ENCODE measurements at regions not wholly inside any gene's neighbourhood (a gene's known extent, or its start where the extent isn't known, plus 50 kb on each side); places are given as distances from the start of the nearest gene placed in this dataset.

DNA sequence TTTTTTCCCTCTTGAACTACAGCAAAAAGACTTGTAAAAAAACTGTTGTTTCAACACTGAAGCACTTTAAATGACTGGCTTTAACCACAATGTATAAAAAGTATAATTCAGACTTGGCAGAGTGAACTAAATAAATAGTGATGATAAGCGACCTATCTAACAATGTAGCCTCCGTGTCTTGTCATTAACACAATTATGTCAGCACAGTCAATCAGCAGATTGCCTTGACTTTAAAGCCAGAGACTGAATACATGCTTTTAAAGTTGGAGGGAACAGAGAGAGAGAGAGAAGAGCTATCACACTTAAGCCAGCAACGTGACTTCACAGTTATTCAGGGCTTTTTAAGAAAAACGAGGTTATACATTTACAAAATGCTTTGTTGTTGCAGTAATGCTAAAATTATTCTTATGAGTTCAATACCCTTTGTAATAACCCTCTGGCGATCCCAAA is 378.1 kb downstream of the LMO4 start:
- no peak for DNase-seq
- no peak overlapping the region for H2AFZ ChIP-seq (ENCODE audit: low read length)

DNA sequence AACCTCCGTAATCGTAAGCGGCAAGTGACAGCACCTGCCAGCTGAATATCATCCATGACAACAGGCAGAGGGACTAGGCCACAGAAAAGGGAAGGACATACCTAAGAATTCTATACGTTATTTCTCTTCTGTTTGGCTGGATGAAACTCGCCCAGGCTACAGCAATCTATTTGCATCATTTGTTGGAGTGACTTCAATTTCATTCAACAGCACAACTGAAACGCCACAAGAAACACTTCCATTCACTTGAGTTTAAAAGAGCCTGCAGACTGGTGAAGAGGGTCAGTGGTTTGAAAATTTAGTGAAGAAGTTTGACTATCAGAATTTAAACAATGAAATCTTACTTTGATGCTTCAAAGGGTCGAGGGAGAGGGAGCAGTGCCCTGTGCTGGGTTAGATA is 378.7 kb downstream of the LMO4 start:
- no peak for DNase-seq
- no peaks in the 10 kb centered on the region for H3K36me3 ChIP-seq (replicated peaks; ENCODE audit: insufficient read depth, low read length)
- no peaks in the 10 kb centered on the region for H4K20me1 ChIP-seq (ENCODE audit: insufficient read depth, low read length)
- no peak overlapping the region for H3K4me2 ChIP-seq (ENCODE audit: low read depth, low read length)
- H3K4me3 ChIP-seq (ENCODE audit: low read length): no peak overlapping the region
- H3K27ac ChIP-seq (ENCODE audit: low read length): no peak overlapping the region
- no peak overlapping the region for H3K9ac ChIP-seq (ENCODE audit: low read length)
- H3K9me3 ChIP-seq (replicated peaks; ENCODE audit: insufficient read depth, low read length): no peaks in the 10 kb centered on the region; the same call in 1 of the 2 replicates
- H3K79me2 ChIP-seq (ENCODE audit: low read length): no peaks in the 10 kb centered on the region
- no peaks in the 10 kb centered on the region for H3F3A ChIP-seq (ENCODE audit: insufficient read depth, low read length)
- H3K27me3 ChIP-seq (replicated peaks; ENCODE audit: insufficient read depth, low read length): no peaks in the 10 kb centered on the region
- TF ChIP-seq EZH2 (optimal IDR thresholded peaks at IDR 0.05; ENCODE audit: low read depth, low read length): no peak
- TF ChIP-seq EZH2phosphoT487 (IDR thresholded peaks at IDR 0.05; ENCODE audit: low read length): no peak
- TF ChIP-seq, protein P1, sequence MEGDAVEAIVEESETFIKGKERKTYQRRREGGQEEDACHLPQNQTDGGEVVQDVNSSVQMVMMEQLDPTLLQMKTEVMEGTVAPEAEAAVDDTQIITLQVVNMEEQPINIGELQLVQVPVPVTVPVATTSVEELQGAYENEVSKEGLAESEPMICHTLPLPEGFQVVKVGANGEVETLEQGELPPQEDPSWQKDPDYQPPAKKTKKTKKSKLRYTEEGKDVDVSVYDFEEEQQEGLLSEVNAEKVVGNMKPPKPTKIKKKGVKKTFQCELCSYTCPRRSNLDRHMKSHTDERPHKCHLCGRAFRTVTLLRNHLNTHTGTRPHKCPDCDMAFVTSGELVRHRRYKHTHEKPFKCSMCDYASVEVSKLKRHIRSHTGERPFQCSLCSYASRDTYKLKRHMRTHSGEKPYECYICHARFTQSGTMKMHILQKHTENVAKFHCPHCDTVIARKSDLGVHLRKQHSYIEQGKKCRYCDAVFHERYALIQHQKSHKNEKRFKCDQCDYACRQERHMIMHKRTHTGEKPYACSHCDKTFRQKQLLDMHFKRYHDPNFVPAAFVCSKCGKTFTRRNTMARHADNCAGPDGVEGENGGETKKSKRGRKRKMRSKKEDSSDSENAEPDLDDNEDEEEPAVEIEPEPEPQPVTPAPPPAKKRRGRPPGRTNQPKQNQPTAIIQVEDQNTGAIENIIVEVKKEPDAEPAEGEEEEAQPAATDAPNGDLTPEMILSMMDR (IDR thresholded peaks at IDR 0.05; ENCODE audit: low read length): no peak
- H2AFZ ChIP-seq (ENCODE audit: low read length): no peak overlapping the region
- H3K9me2 ChIP-seq (replicated peaks; ENCODE audit: insufficient read depth, low read length): no peaks in the 10 kb centered on the region
- no peaks in the 10 kb centered on the region for H3K4me1 ChIP-seq (ENCODE audit: low read length)

More for the DNA sequence above, 378.1 kb downstream of the LMO4 start:
- H3K79me2 ChIP-seq (ENCODE audit: low read length): no peaks in the 10 kb centered on the region
- H3F3A ChIP-seq (ENCODE audit: insufficient read depth, low read length): no peaks in the 10 kb centered on the region
- H3K27ac ChIP-seq (ENCODE audit: low read length): no peak overlapping the region
- no peaks in the 10 kb centered on the region for H3K9me2 ChIP-seq (replicated peaks; ENCODE audit: insufficient read depth, low read length)
- H3K4me2 ChIP-seq (ENCODE audit: low read depth, low read length): no peak overlapping the region
- H3K9me3 ChIP-seq (replicated peaks; ENCODE audit: insufficient read depth, low read length): no peaks in the 10 kb centered on the region; the same call in 1 of the 2 replicates
- no peak overlapping the region for H3K4me3 ChIP-seq (ENCODE audit: low read length)
- H3K36me3 ChIP-seq (replicated peaks; ENCODE audit: insufficient read depth, low read length): no peaks in the 10 kb centered on the region
- no peaks in the 10 kb centered on the region for H4K20me1 ChIP-seq (ENCODE audit: insufficient read depth, low read length)
- TF ChIP-seq EZH2phosphoT487 (IDR thresholded peaks at IDR 0.05; ENCODE audit: low read length) (no peak), EZH2 (optimal IDR thresholded peaks at IDR 0.05; ENCODE audit: low read depth, low read length) (no peak)
- TF ChIP-seq, protein P1 (IDR thresholded peaks at IDR 0.05; ENCODE audit: low read length): no peak
- H3K4me1 ChIP-seq (ENCODE audit: low read length): no peaks in the 10 kb centered on the region
- H3K9ac ChIP-seq (ENCODE audit: low read length): no peak overlapping the region
- no peaks in the 10 kb centered on the region for H3K27me3 ChIP-seq (replicated peaks; ENCODE audit: insufficient read depth, low read length)

DNA sequence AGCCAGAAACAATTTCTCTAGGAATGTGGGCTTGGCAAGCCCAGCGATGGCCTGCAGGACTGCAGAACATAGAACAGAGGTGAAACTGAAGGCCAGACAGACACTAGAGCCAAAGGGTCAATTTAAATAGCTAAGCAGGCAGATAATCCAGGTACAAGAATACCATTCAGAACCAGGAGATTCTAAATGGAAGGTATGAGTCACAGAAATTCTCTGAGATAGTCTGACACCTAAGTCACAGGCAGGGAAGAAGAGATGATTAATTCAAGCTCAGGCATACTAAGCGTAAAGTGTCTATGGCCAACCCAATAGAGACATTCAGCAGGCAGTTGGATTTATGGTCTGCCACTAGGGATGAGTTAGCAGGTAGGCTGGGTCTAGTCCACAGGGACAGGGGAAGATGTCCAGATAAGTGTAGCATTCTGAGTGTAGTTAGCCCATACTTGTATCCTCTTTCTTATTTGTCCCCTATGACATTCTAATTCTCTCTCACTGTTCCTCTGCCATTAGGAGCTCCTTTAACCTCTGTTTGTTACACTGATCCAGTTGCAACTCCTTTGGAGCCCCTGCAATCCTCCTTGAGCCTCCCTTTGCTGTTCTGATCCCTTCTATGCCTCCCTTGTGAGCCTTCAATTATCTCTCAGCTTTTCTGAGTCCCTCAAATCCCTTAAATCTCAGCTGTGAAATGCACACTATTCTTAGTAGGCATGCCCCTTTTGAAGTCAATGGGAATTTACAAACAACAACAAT is 383.8 kb downstream of the LMO4 start:
- DNase-seq: no peak
- Histone ChIP-seq H3K9me2 (replicated peaks; ENCODE audit: insufficient read depth, low read length) (no peaks in the 10 kb centered on the region), H3K36me3 (replicated peaks; ENCODE audit: insufficient read depth, low read length) (no peaks in the 10 kb centered on the region), H3K27ac (ENCODE audit: low read length) (no peak overlapping the region), H3K9ac (ENCODE audit: low read length) (no peak overlapping the region), H3K27me3 (replicated peaks; ENCODE audit: insufficient read depth, low read length) (no peaks in the 10 kb centered on the region), H3F3A (ENCODE audit: insufficient read depth, low read length) (peaks cover 11% of the 10 kb centered on the region), H3K4me1 (ENCODE audit: low read length) (peaks cover 10% of the 10 kb centered on the region), H3K9me3 (replicated peaks; ENCODE audit: insufficient read depth, low read length) (no peaks in the 10 kb centered on the region), H2AFZ (ENCODE audit: low read length) (no peak overlapping the region), H4K20me1 (ENCODE audit: insufficient read depth, low read length) (no peaks in the 10 kb centered on the region), H3K4me3 (ENCODE audit: low read length) (no peak overlapping the region), H3K4me2 (ENCODE audit: low read depth, low read length) (no peak overlapping the region), H3K79me2 (ENCODE audit: low read length) (no peaks in the 10 kb centered on the region)
- TF ChIP-seq EZH2 (optimal IDR thresholded peaks at IDR 0.05; ENCODE audit: low read depth, low read length) (no peak), EZH2phosphoT487 (IDR thresholded peaks at IDR 0.05; ENCODE audit: low read length) (no peak)
- TF ChIP-seq, protein P1 (IDR thresholded peaks at IDR 0.05; ENCODE audit: low read length): no peak
